ENCODE measurements at regions not wholly inside any gene's neighbourhood (a gene's known extent, or its start where the extent isn't known, plus 50 kb on each side); places are given as distances from the start of the nearest gene placed in this dataset.

DNA sequence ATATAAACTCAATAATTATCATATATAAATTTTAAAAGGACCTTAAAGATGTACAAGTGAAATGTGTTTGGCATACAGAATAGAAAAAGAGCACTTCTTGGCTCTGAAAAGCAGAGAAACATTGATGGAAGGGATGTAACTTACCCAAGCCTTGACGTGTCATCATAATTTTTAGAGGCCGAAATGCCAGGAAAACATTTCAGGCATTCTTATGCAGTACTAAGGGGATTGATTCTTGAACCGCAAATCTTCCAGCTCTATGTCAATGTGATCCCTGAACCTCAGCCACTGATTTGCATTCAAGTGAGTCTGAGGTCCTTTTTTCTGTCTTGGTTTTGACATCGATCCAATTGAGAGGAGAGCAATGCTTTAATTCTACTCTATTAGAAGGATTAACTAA lies 97.8 kb downstream of the CLDN1 start:
- H3K9me3 ChIP-seq (ENCODE audit: control insufficient read depth, low read length) = peaks cover 6% of the 10 kb centered on the region
- no peaks in the 10 kb centered on the region for H3K27me3 ChIP-seq (ENCODE audit: control insufficient read depth, insufficient read depth, low read length, poor library complexity, severe bottlenecking)
- H3K27ac Mint-ChIP-seq = no peak overlapping the region
- 77 to 79% methylated on average over 3 to 4 of the region's 4 CpGs for WGBS, 2 experiments (ENCODE audit: insufficient coverage in 1 of 2, insufficient read length in 1 of 2)
- TF ChIP-seq CTCF (conservative IDR thresholded peaks at IDR 0.05) = no peak
- H3K36me3 Mint-ChIP-seq (ENCODE audit: low read depth) = no peaks in the 10 kb centered on the region
- H3K4me3 ChIP-seq (ENCODE audit: low read length) = no peak overlapping the region
- H3K4me3 Mint-ChIP-seq = no peak overlapping the region
- peaks cover 6% of the 10 kb centered on the region for H3K9me3 Mint-ChIP-seq
- peaks cover 6% of the 10 kb centered on the region for H3K4me1 Mint-ChIP-seq
- no peak overlapping the region for H3K27ac ChIP-seq (ENCODE audit: low read depth, low read length)
- no peaks in the 10 kb centered on the region for H3K36me3 ChIP-seq (ENCODE audit: control insufficient read depth, insufficient read depth, low read length)
- no peaks in the 10 kb centered on the region for H3K4me1 ChIP-seq (ENCODE audit: control insufficient read depth, insufficient read depth, low read length)
- no peak overlapping the region for H3K9ac ChIP-seq (ENCODE audit: extremely low read depth, low read length, poor library complexity, severe bottlenecking)
- no peaks in the 10 kb centered on the region for H3K27me3 Mint-ChIP-seq (ENCODE audit: insufficient read depth)
- DNase-seq = no peak

DNA sequence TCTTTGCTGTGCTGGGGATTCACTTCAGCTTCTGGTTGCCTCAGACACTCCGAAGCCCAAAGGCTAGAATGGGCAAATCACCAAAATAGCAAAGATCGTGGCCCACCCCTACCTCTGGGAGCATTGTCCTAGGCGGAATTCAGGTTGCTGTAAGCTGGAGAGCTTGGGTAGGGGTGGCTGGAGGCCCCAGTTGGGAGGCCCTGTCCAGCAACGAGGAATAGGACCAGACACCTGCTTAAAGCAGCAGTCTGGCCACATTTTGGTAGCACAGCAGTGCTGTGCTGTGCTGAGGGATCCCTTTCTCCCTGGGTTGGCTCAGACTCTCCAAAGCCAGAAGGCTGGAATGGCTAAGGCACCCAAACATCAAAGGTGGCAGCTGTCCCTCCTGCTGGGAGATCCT lies 99.3 kb downstream of the CLDN1 start:
- Histone ChIP-seq H3K9ac (ENCODE audit: extremely low read depth, low read length, poor library complexity, severe bottlenecking) (no peak overlapping the region), H3K27me3 (ENCODE audit: control insufficient read depth, insufficient read depth, low read length, poor library complexity, severe bottlenecking) (no peaks in the 10 kb centered on the region), H3K9me3 (ENCODE audit: control insufficient read depth, low read length) (peaks cover 6% of the 10 kb centered on the region), H3K4me1 (ENCODE audit: control insufficient read depth, insufficient read depth, low read length) (no peaks in the 10 kb centered on the region), H3K36me3 (ENCODE audit: control insufficient read depth, insufficient read depth, low read length) (no peaks in the 10 kb centered on the region), H3K27ac (ENCODE audit: low read depth, low read length) (no peak overlapping the region), H3K4me3 (ENCODE audit: low read length) (no peak overlapping the region)
- Mint-ChIP-seq H3K9me3 (peaks cover 6% of the 10 kb centered on the region), H3K27ac (no peak overlapping the region), H3K27me3 (ENCODE audit: insufficient read depth) (no peaks in the 10 kb centered on the region), H3K4me3 (no peak overlapping the region), H3K4me1 (peaks cover 10% of the 10 kb centered on the region), H3K36me3 (ENCODE audit: low read depth) (no peaks in the 10 kb centered on the region)
- no peak for DNase-seq
- WGBS, 2 experiments (ENCODE audit: insufficient coverage in 1 of 2, insufficient read length in 1 of 2) = 87 to 94% methylated on average over 3 to 4 of the region's 4 CpGs
- TF ChIP-seq CTCF (conservative IDR thresholded peaks at IDR 0.05) = no peak

DNA sequence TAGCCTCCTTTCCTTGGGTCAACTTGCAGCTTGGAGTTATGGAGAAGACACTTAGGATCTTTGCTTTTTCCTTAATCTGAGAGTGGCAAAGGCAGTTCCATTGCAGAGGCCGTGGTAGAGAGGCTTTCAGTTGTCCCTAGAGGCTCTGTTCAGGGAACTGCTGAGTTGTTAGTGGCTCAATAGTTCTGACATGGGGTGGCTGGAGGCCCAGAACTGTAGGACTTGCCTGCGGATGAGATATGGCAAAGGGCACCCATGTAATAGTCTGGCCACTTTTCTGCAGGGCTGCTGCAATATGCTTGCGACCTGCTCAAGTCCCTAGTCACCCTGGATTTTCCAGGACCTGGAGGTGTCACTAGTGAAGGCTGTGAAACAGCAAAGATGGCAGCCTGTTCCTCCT lies 99.9 kb downstream of the CLDN1 start:
- WGBS, 2 experiments (ENCODE audit: insufficient coverage in 1 of 2, insufficient read length in 1 of 2) = 90 to 94% methylated on average over 3 of the region's 3 CpGs
- H3K36me3 Mint-ChIP-seq (ENCODE audit: low read depth) = no peaks in the 10 kb centered on the region
- H3K27ac Mint-ChIP-seq = no peak overlapping the region
- H3K9me3 Mint-ChIP-seq = peaks cover 6% of the 10 kb centered on the region
- H3K9me3 ChIP-seq (ENCODE audit: control insufficient read depth, low read length) = peaks cover 6% of the 10 kb centered on the region
- no peaks in the 10 kb centered on the region for H3K36me3 ChIP-seq (ENCODE audit: control insufficient read depth, insufficient read depth, low read length)
- no peak for TF ChIP-seq CTCF (conservative IDR thresholded peaks at IDR 0.05)
- H3K4me1 ChIP-seq (ENCODE audit: control insufficient read depth, insufficient read depth, low read length) = no peaks in the 10 kb centered on the region
- no peak overlapping the region for H3K4me3 ChIP-seq (ENCODE audit: low read length)
- H3K9ac ChIP-seq (ENCODE audit: extremely low read depth, low read length, poor library complexity, severe bottlenecking) = no peak overlapping the region
- no peaks in the 10 kb centered on the region for H3K27me3 Mint-ChIP-seq (ENCODE audit: insufficient read depth)
- DNase-seq = no peak
- H3K4me3 Mint-ChIP-seq = no peak overlapping the region
- peaks cover 10% of the 10 kb centered on the region for H3K4me1 Mint-ChIP-seq
- no peak overlapping the region for H3K27ac ChIP-seq (ENCODE audit: low read depth, low read length)
- H3K27me3 ChIP-seq (ENCODE audit: control insufficient read depth, insufficient read depth, low read length, poor library complexity, severe bottlenecking) = no peaks in the 10 kb centered on the region
